ENCODE measurements at regions not wholly inside any gene's neighbourhood (a gene's known extent, or its start where the extent isn't known, plus 50 kb on each side); places are given as distances from the start of the nearest gene placed in this dataset.

DNA sequence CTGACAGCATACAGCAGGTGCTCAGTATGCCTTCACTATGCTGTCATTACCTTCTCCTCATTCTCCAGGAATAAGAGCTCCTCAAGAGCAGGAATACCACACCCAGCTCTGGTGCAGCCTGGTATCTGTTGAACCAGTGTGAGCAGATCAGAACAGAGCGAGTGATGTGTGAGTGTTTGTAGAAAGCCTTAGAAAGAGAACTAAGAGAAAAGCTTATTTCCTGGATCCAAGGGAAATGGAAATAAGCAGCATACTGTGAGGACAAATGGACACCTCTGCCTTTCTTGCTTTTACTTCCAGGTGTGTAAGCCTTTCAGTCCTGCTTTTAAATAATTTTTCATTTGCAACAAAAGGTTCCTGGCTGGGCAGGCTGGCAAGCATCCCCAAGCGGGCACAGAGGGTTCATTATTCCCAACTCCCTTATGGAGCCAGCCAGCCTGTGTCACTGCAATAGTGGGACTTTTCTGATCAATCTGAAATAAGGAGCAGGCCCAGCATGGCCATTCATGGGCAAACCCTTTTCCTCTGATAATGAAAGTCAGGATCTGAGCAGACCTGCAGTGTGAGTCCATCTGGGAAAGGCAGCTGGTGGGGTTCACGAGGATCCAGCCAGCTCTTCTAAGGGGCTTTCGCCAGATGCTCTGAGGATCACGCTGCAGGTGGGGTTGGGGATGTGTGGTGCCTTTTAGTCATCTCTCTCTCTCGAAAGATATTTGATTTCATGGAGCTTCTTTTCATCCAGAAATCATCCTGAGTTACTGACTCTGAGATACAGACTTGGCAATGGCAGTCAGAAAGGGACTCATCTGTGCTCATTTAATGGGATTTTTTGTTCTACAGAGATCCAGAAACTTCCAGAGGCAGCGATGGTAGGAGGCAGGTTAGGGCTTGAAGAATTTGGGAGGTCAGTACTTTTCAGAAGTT lies 594.9 kb upstream of the CFAP20DC start:
- DNase-seq = no peak

DNA sequence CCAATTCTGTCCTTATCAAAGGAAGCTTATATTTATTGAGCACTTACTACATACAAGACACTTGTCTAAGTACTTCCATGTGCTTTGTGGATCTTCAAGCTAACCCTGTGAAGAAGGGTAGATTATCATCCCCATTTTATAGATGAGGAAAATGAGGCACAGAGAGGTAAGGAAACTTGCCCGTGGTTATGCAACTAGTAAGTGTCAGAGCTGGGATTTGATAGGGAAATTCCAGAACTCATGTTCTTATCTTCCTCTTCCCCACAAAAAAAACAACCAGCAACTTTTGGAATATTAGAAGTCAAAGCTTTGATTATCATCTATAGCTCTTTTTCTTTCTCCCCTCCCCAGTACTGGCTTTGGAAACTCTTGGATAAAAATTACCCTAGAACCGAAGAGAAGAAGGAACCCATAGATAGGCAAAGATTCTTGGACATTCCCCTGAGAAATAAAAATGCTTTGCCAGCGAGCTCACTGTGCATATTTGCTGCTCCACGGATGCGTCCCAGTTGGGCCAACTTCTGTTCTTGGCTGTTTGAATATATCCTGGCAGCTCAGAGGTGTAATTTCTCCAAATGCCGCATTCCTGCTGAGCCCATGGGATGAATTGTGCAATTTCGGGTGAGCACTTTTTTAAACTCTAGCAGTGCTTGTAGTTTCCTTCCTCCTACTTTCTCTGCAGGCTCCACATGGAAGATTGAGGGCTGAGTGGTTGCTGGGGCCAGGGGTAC lies 591.5 kb upstream of the CFAP20DC start:
- DNase-seq = peak; percentile 52

DNA sequence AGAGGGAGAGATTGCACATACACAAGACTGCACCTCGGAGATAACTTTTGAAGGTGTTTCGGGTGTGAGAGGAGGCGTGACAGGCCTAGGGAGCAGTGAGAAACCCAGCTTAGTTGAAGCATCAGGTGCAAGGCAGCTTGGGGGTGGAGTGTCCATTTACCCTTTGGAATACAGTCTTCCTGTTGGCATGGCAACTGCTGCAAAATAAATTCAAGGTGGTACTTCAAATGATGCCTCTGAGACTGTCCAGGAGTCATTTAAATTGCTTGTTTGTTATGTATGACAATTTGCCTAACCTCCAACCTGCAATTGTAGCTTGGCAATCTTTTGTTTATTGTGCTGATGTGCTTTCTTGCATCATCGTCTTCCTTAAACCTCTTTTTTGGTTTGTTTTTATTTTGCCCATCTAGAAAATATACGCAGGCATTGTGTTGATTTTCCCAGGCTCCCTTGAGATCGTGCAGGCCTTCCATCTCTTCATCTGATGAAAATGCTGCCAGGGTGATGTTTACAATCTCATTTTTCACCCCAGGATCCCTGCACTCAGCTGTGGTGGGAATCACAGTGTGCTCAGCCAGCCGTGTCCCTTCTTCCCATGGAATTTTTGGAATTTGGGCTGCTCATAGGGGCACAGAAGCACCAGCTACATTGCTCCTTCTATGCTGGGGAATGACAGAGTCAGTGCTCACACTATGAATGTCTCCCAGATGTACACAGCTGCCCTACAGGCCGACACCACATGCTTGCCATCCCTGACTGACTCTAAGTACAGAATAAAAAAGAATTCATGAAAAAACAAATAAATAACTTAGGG lies 583.1 kb upstream of the CFAP20DC start:
- peak; percentile 34 for DNase-seq

- DNase-seq = no peak
These were observed 581.7 kb upstream of the CFAP20DC start for GRCh38 chr3:59631482-59631881.

DNA sequence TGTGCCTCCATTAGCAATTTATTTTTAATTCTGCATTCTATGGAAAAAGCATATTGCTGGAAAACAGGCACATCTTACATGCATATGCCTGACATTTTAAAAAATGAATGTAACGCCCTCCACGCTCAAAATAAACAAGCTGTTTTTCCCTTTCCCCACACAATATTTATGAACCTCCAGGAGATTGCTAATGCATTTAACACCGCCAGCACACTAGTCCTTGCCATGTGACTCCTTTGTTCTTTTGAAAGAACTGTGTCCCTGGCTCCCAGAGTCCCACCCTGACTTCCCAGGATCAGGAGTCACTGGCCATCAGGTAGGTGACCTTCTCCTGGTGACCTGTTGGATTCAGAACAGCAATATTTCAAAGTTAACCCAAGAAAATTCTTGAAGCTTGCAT lies 571.2 kb upstream of the CFAP20DC start:
- no peak for DNase-seq

- DNase-seq = no peak
These were observed 570.5 kb upstream of the CFAP20DC start for GRCh38 chr3:59620325-59620724.

DNA sequence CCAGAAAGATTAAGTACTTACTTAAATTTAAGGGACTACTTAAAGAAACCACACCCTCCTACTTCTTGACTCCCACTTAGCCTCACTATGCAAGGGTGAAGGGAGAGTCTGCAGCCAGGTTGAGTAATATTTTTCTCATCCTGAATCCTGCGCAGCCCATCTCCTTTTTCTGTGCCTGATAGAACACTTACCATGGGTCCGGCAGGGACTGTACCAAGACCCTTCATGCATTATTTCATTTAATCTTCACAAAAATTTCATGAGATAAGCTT lies 562.6 kb upstream of the CFAP20DC start:
- DNase-seq = no peak

- no peak for DNase-seq
These were observed 562.0 kb upstream of the CFAP20DC start for GRCh38 chr3:59611649-59612443.

DNA sequence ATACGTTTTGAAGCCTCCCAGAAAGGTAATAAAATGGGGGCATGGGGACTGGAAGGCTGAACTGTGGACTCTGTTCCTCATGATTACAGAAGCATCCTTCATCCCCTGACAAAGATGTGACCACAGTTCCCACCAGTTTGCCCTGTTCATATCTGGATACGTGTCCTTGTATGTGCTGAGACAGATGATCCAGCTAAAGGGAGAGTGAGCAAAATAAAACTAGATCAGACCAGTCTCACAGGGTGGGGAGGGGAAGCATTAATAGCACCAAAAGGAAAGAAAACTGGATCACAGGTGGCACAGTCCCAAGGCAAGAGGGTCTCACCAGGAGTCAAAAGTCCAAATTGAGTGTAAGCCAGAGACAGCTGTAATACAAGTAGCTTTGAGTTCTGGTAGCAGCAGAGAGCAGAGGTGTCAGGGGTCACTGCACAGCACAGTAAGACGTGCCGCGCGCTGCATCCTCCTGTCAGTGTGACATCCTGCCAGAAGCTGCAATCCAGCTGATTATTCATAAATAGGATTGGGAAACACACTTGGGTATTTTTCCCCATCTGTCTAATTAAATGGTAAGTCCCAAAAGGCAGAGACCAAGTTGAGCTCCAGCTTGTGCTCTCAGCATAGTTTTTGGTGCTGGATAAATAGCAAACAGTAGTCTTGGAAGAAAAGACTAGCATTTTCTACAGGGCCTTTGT lies 560.0 kb upstream of the CFAP20DC start:
- no peak for DNase-seq

DNA sequence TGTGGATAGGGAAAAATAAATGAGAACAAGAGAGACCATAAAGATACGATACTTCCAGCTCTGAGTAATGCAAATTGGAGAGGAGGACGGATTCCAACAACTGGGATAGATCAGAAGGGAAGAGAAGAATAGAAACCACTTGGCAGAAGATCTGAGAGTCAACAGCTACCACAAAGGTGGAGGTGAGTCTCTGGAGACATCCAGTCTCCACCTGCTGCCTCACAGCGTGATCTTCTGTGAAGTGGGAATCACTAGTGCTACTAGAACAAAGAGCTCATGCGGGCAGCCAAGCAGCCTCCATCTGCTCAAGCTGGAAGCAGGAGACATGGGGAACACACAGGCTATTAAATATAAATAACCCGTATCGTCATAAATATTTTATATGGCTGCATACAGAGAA lies 558.5 kb upstream of the CFAP20DC start:
- DNase-seq = no peak

GRCh38 chr3:59607656-59608055 lies 557.8 kb upstream of the CFAP20DC start:
- no peak for DNase-seq

- no peak for DNase-seq
These were observed 556.9 kb upstream of the CFAP20DC start for GRCh38 chr3:59606638-59607266.

GRCh38 chr3:59605944-59606534 lies 556.2 kb upstream of the CFAP20DC start:
- DNase-seq = no peak

DNA sequence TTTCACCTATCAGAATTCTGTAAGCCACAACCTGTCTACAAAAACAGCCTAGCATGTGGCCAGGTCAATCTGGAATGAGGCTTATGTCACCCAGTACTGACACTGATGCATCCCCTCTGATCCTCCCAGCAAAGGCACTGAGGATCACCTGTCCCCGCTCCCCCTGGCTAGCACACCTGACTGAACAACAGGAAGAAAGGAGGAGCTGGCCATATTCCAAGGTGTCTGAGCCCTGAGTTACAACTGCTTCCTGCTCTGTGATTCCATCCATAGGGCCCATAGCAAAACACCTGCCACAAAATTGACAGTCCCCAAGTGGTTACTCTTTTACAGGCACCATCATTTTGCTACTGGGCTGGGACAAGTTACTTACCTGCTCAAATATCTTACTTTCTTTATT lies 555.5 kb upstream of the CFAP20DC start:
- DNase-seq = no peak

- DNase-seq = no peak
These were observed 551.7 kb upstream of the CFAP20DC start for GRCh38 chr3:59601486-59601885.

- DNase-seq = no peak
These were observed 550.8 kb upstream of the CFAP20DC start for GRCh38 chr3:59600631-59601030.

- DNase-seq = no peak
These were observed 546.9 kb upstream of the CFAP20DC start for GRCh38 chr3:59596741-59597140.

GRCh38 chr3:59595830-59596229 lies 546.0 kb upstream of the CFAP20DC start:
- no peak for DNase-seq

DNA sequence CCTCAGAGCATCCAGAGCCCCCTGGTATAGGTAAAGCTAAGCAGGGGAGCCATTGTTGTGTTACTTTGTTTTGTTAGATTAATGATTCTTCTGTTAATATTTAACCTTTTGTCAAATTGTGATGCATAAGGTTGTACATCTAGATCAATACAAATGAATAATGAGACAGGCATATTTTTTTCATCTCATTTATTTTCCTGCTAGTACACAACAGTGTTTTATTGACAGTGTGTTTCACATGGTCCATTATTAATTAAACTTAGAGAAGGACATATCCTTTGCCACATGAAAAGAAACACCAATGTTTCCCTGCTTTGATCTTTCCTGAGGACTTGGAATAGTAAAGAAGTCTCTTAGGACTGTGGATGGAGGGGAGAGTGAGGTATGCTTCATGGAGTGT lies 543.6 kb upstream of the CFAP20DC start:
- DNase-seq = no peak

DNA sequence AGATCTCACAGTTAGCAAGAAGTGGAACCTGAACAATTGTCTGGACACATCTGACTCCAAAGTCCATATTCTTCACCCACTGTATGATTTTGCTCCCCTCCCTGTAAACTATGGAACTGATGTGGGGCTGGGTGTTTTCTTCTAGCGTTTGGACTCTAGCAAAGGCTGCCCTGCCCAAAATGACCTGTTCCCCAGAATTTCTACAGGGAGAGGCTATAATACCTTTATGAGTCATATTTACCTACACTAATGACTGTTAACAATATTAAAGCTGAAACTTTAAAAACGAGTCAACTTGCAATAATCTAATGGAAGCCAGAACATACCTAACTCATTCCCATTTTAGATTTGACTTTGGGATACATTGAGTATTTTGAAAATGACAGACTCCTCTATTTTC lies 531.2 kb upstream of the CFAP20DC start:
- no peak for DNase-seq

DNA sequence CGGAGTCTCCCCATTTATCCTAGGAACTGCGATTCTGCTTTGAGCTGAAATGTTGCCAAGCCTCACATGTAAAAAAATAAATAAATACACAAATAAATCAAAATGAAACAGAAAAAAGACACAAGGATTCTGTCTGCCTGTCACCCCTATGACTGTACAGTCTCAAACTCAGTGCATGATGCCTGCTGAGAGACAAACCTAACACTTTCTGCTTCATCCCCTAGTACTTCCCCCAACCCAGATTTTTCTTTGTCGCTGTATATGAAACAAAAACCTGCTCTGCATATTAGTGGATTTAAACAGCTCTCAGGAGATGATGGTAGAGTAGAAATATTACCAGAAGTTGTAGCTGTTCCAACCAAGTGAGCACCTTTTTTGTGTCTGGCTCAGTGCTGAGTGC lies 530.7 kb upstream of the CFAP20DC start:
- DNase-seq = no peak

All from left hindlimb (tissue), 1 donor.